ENCODE measurements at regions not wholly inside any gene's neighbourhood (a gene's known extent, or its start where the extent isn't known, plus 50 kb on each side); places are given as distances from the start of the nearest gene placed in this dataset.

DNA sequence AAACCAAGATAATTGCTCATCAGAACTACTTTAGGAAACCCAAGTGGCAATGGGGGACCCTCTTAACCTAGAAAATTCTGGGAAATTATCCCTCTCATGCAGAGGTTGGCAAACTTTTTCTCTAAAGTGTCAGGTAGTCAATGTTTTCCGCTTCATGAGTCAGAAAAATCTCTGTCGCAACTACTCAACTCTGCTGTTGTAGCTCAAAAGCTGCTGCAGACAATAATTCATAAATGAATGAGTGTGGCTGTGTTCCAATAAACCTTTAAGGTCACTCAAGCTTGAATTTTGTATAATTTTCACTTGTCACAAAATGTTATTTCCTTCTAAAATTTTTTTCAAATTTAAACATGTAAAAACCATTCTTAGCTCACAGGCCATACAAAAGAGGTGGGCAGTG is 193.4 kb upstream of the MID1 start:
- dilution Hi-C loops (cut with MboI; ENCODE audit: extremely low pct_ligation_motif_present, low sequenced_read_pairs) = no loop called here
- DNase-seq (ENCODE audit: low read depth, low spot score) (no peak), FAIRE-seq (peak; percentile 28)
- intact Hi-C loops (cut with micrococcal nuclease) = no loop called here
- BruUV-seq (replicated peaks) = no TSS peak
- POLR2A ChIA-PET = no interaction called here
- Histone ChIP-seq H3K4me3 (replicated peaks in 1 of 3; ENCODE audit: insufficient read depth in 1 of 3, low read depth in 1 of 3, low read length in 3 of 3) (no peak overlapping the region), H4K20me1 (replicated peaks; ENCODE audit: control insufficient read depth, extremely low read depth, insufficient read depth, low read length) (no peaks in the 10 kb centered on the region), H3K9me1 (replicated peaks; ENCODE audit: control insufficient read depth, extremely low read depth, insufficient read depth, low read length) (no peaks in the 10 kb centered on the region), H3K36me3 (ENCODE audit: control insufficient read depth in 2 of 2, extremely low read depth in 1 of 2, insufficient read depth in 2 of 2, low read length in 2 of 2) (no peaks in the 10 kb centered on the region), H3K9ac (replicated peaks; ENCODE audit: extremely low read depth, insufficient read depth, low read length) (no peak overlapping the region), H3K9me3 (replicated peaks; ENCODE audit: control insufficient read depth, insufficient read depth, low read length) (no peaks in the 10 kb centered on the region), H3K4me2 (ENCODE audit: insufficient read depth, low read length) (no peak overlapping the region), H3K27ac (ENCODE audit: insufficient read depth, low read depth, low read length) (no peak overlapping the region), H3K79me2 (ENCODE audit: control insufficient read depth, insufficient read depth, low read length) (no peaks in the 10 kb centered on the region), H3K27me3 (ENCODE audit: control insufficient read depth in 2 of 2, insufficient read depth in 2 of 2, low read length in 2 of 2) (no peaks in the 10 kb centered on the region), H2AFZ (ENCODE audit: low read depth, low read length) (no peak overlapping the region), H3K4me1 (ENCODE audit: control insufficient read depth, extremely low read depth, insufficient read depth, low read length) (no peaks in the 10 kb centered on the region)
- TF ChIP-seq, protein P1, sequence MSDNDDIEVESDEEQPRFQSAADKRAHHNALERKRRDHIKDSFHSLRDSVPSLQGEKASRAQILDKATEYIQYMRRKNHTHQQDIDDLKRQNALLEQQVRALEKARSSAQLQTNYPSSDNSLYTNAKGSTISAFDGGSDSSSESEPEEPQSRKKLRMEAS (IDR thresholded peaks at IDR 0.05; ENCODE audit: insufficient read depth, insufficient read length) = no peak
- no peak for TF ChIP-seq EZH2 (IDR thresholded peaks at IDR 0.05; ENCODE audit: borderline replicate concordance, low read depth, low read length, severe bottlenecking)
- no peak for TF ChIP-seq CTCF (IDR thresholded peaks at IDR 0.05; ENCODE audit: extremely low read depth in 1 of 2, insufficient read depth in 1 of 2, low read depth in 1 of 2, low read length in 2 of 2)
- no peak for TF ChIP-seq FOS (IDR thresholded peaks at IDR 0.05; ENCODE audit: borderline replicate concordance, insufficient read depth, low read length)
- TF ChIP-seq POLR2AphosphoS5 (IDR thresholded peaks at IDR 0.05; ENCODE audit: insufficient read depth, low read depth, low read length) = no peak
- TF ChIP-seq MYC (IDR thresholded peaks at IDR 0.05; ENCODE audit: low read depth, low read length) = no peak
- no peak for TF ChIP-seq JUN (IDR thresholded peaks at IDR 0.05; ENCODE audit: borderline replicate concordance, insufficient read depth, insufficient read length, low read depth)
- TF ChIP-seq POLR2A (IDR thresholded peaks at IDR 0.05; ENCODE audit: low read depth, low read length) = no peak
- no peak for TF ChIP-seq GATA2 (IDR thresholded peaks at IDR 0.05; ENCODE audit: insufficient read depth, insufficient read length, low read depth, low read length)
- CTCF ChIA-PET = no interaction called here

Data from endothelial cell of umbilical vein (primary cell).